ENCODE measurements at regions not wholly inside any gene's neighbourhood (a gene's known extent, or its start where the extent isn't known, plus 50 kb on each side); places are given as distances from the start of the nearest gene placed in this dataset.

DNA sequence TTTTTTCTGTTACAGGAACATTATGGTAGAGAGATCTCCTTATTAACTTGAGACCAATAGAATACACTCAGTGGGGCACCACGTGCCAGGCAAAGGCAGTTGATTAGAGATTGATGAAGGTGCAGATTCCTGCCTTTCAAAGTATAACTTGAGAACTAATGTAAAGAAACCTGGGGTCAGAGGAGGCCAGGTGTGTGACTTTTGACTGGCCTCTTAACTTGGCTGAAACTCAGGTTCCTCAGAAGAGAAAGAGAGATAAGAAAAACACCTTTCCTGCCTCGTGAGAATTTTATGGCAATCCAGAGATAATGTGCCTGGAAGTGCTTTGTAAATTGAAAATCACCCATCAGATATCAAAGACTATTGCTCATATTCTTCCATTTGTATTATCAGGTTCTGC lies 110.7 kb upstream of the GZMB start:
- TF ChIP-seq, protein P1, sequence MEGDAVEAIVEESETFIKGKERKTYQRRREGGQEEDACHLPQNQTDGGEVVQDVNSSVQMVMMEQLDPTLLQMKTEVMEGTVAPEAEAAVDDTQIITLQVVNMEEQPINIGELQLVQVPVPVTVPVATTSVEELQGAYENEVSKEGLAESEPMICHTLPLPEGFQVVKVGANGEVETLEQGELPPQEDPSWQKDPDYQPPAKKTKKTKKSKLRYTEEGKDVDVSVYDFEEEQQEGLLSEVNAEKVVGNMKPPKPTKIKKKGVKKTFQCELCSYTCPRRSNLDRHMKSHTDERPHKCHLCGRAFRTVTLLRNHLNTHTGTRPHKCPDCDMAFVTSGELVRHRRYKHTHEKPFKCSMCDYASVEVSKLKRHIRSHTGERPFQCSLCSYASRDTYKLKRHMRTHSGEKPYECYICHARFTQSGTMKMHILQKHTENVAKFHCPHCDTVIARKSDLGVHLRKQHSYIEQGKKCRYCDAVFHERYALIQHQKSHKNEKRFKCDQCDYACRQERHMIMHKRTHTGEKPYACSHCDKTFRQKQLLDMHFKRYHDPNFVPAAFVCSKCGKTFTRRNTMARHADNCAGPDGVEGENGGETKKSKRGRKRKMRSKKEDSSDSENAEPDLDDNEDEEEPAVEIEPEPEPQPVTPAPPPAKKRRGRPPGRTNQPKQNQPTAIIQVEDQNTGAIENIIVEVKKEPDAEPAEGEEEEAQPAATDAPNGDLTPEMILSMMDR (IDR thresholded peaks at IDR 0.05; ENCODE audit: low read depth, low read length, missing control alignments) = no peak
- no peak for DNase-seq (ENCODE audit: extremely low read depth, low read depth)
- no peak overlapping the region for H3K4me3 ChIP-seq (replicated peaks; ENCODE audit: low read depth, low read length)

DNA sequence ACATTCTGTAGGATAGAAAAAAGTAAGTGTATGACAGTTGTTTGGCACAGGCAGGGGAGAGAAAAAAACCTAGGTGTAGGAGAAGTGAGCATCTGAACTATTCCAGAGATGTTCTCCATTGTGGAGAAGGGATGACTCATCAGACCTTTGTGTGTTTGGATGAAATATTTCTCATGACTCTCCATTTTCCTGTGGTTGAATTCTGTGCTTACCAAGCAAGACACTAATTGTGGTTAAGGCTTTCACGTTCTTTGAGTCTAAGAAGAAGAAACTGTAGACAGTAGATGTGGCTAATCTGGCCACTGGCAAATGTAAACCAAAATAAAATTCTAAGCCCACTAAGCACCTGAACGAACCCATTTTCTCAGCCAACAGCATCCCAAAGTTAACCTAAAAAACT lies 107.9 kb upstream of the GZMB start:
- peak; percentile 10 for DNase-seq (ENCODE audit: extremely low read depth, low read depth)
- H3K4me3 ChIP-seq (replicated peaks; ENCODE audit: low read depth, low read length) = no peak overlapping the region
- TF ChIP-seq, protein P1 (IDR thresholded peaks at IDR 0.05; ENCODE audit: low read depth, low read length, missing control alignments) = no peak

DNA sequence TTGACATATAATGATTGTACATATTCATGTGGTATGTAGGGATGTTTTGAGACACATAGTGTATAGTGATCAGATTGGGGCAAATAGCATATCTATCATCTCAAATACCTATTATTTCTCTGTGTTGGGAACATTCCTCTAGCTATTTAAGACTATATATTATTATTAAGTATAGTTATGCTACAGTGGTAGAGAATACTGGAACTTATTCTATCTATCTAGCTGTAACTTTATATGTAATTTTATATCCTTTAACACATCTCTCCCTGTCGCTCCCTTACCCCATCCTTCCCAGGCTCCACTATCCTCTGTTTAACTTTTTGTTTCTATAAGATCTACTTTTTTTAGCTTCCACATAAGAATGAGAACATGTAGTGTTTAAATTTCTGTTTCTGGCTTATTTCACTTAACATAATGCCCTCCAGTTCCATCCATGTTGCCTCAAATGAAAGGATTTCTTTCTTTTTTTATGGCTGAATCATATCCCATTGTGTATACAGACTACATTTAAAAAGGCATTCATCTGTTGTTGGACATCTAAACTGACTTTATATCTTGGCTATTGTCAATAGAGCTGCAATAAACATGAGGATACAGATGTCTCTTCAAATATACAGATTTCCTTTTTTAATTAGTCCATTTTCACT lies 102.1 kb upstream of the GZMB start:
- TF ChIP-seq, protein P1 (IDR thresholded peaks at IDR 0.05; ENCODE audit: low read depth, low read length, missing control alignments) = no peak
- DNase-seq (ENCODE audit: extremely low read depth, low read depth) = no peak

DNA sequence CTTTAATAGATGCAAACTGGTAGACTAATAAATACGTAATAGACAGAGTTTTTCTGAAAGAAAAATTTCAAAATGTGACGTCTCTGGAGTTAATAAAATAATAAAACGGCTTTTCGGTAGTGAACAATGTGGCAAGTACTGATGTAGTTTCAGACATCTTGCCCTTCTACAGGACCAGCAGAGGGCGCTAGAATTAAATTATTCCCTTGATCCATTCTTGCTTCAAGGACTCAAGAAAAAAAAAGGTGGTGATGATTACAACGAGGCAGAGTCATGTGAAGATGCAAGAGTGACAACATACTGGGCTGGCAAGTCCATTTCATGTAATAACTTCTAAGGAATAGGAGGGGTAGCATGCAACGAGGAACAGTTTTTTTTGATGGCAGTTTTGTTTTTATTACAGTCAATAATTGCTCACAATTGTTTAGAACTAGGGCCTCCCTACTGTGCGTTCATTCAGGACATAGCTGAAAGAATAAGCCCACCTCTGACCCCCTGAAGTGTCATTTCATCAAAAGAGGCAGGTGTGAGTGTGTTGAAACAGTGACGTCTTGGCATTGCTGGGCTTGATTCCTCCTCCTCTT lies 101.0 kb upstream of the GZMB start:
- TF ChIP-seq, protein P1 (IDR thresholded peaks at IDR 0.05; ENCODE audit: low read depth, low read length, missing control alignments) = peak; percentile 59
- no peak overlapping the region for H3K4me3 ChIP-seq (replicated peaks; ENCODE audit: low read depth, low read length)
- DNase-seq (ENCODE audit: extremely low read depth, low read depth) = peak; percentile 72

More for the DNA sequence above, 102.1 kb upstream of the GZMB start:
- no peak overlapping the region for H3K4me3 ChIP-seq (replicated peaks; ENCODE audit: low read depth, low read length)

DNA sequence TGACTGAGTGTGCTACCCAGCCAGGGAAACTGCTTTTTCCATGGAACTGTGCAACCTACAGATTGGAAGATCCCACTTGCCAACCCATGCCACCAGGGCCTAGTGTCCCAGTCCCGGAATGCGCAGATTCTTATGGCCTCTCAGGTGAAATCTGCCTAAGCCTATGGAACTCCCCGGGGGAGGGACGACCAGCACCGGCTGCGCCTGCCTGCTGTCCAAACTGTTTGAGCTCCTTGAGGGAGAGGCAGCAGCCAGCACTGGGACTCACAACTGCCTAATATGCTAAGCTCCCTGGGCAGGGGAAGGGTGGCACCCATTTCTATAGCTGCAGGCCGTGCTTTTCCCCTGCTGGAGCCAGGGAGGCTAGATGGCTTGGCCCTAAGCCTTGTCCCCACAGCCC lies 92.5 kb upstream of the GZMB start:
- TF ChIP-seq, protein P1 (IDR thresholded peaks at IDR 0.05; ENCODE audit: low read depth, low read length, missing control alignments) = no peak
- no peak overlapping the region for H3K4me3 ChIP-seq (replicated peaks; ENCODE audit: low read depth, low read length)
- no peak for DNase-seq (ENCODE audit: extremely low read depth, low read depth)

DNA sequence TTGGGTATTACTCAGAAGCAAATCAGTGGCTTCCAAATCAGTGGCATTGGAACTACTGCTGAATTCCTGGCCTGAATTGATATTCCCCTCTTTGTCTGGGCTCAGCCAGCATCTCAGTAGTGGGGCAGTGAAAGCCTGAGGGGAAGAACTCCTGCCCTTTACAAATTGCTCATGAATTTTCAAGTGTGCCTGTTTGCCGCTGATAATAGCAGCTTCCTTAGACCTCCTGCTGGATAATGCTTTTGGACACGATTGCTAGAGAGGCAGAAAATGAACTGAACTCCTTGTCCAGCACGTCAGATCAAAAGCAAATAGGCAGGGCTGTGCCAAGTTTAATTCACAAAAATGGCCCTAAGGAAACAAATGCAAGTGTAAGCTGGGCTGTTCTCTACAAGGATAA lies 91.3 kb upstream of the GZMB start:
- no peak for DNase-seq (ENCODE audit: extremely low read depth, low read depth)
- TF ChIP-seq, protein P1 (IDR thresholded peaks at IDR 0.05; ENCODE audit: low read depth, low read length, missing control alignments) = no peak

More for the DNA sequence above, 91.3 kb upstream of the GZMB start:
- no peak overlapping the region for H3K4me3 ChIP-seq (replicated peaks; ENCODE audit: low read depth, low read length)

Measured in HFF-Myc (cell line).